Prostate gland (tissue), 2 donors: ENCODE measurements at regions not wholly inside any gene's neighbourhood (a gene's known extent, or its start where the extent isn't known, plus 50 kb on each side); places are given as distances from the start of the nearest gene placed in this dataset.

ENCODE experiments used
- POLR2A ChIP-seq: fragments of 450-650 bp; IDR thresholded peaks from one replicate; pipeline ENCODE4 v1.6.1; 2016; ENCODE audit warnings: antibody characterized with exemption, mild to moderate bottlenecking
- TF ChIP-seq, protein P1 (sequence below), 4 experiments: fragments of 200-600 bp in 2 of 4; fragments of 450-650 bp in 2 of 4; sonication (generic) in 2 of 4; IDR thresholded peaks; 1 replicate in 3 of 4; 2 replicates in 1 of 4; pipeline ENCODE4 v1.5.1; 2016 to 2019; ENCODE audit warnings: antibody characterized with exemption in 4 of 4, mild to moderate bottlenecking in 2 of 4, moderate library complexity in 2 of 4

DNA sequence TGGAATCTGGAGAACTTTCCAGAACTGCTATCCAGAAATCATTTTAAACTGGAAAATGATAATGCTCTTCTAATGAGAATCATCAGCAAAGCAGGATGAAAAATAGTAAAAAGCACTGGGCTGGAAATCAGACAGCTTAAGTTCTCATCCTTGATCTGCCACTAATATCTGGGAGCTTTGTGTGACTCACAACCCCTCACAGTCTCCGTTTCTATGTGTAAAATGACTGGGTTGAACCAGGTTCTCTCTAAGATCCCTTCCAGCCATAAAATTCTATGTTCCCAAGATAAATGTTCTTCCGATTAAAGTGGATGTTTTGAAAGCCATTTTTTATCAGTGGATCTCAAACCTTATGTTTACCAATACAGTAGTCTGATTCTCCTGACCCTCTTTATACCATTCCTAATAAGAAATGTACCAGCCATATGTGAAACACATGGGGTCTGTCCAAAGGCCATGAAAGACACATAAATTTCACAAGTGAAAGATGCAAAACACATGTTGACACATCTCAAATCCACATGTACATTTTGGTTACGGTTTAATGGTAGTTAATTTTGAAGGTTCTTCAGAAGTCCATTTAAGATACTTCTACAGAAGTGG lies 188.8 kb downstream of the EN1 start:
- TF ChIP-seq, protein P1, sequence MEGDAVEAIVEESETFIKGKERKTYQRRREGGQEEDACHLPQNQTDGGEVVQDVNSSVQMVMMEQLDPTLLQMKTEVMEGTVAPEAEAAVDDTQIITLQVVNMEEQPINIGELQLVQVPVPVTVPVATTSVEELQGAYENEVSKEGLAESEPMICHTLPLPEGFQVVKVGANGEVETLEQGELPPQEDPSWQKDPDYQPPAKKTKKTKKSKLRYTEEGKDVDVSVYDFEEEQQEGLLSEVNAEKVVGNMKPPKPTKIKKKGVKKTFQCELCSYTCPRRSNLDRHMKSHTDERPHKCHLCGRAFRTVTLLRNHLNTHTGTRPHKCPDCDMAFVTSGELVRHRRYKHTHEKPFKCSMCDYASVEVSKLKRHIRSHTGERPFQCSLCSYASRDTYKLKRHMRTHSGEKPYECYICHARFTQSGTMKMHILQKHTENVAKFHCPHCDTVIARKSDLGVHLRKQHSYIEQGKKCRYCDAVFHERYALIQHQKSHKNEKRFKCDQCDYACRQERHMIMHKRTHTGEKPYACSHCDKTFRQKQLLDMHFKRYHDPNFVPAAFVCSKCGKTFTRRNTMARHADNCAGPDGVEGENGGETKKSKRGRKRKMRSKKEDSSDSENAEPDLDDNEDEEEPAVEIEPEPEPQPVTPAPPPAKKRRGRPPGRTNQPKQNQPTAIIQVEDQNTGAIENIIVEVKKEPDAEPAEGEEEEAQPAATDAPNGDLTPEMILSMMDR (IDR thresholded peaks at IDR 0.05): no peak
- TF ChIP-seq POLR2A: no peak
